Neuron (in vitro differentiated cells): ENCODE measurements at regions not wholly inside any gene's neighbourhood (a gene's known extent, or its start where the extent isn't known, plus 50 kb on each side); places are given as distances from the start of the nearest gene placed in this dataset.

Experiments
- H2AFZ ChIP-seq: one replicate; pipeline ENCODE4 v1.6.1; 2013; ENCODE audit warnings: low read depth, mild to moderate bottlenecking, inconsistent platforms, low read length, moderate library complexity
- H3K27me3 ChIP-seq: one replicate; pipeline ENCODE4 v1.6.1; 2013; ENCODE audit warnings: low read length; ENCODE audit not compliant: insufficient read depth
- H3K36me3 ChIP-seq: one replicate; pipeline ENCODE4 v1.6.1; 2013; ENCODE audit warnings: low read length; ENCODE audit not compliant: insufficient read depth
- H3K4me1 ChIP-seq: one replicate; pipeline ENCODE4 v1.6.1; 2013; ENCODE audit warnings: low read length; ENCODE audit not compliant: insufficient read depth
- H3K4me3 ChIP-seq: 2 replicates; pipeline ENCODE4 v1.5.1; 2013; ENCODE audit warnings: mild to moderate bottlenecking, low read length, moderate library complexity
- H3K9me3 ChIP-seq: one replicate; pipeline ENCODE4 v1.6.1; 2013; ENCODE audit warnings: low read length

DNA sequence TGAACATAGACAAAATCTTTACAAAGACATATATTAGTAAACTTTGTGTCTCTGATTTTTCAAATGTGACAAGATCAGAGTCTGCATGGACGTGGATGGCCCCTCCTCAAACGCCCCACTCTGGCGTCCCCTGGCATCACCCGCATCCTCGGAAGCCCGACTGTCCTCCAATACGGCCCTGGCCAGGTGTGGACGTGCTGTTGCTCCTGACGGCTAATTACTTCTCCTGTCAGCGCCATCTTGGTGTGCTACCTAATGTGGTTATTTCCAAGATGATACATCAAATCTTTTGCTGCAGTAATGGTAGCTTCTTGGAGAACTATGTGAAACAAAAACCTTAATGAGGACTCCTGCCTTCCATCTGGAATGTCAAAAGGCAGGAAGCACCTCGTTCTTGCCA, 747.4 kb upstream of the SALL3 start:
- no peak overlapping the region for H2AFZ ChIP-seq
- no peaks in the 10 kb centered on the region for H3K4me1 ChIP-seq
- H3K4me3 ChIP-seq: no peak overlapping the region
- H3K27me3 ChIP-seq: peaks cover 20% of the 10 kb centered on the region
- H3K9me3 ChIP-seq: no peaks in the 10 kb centered on the region
- H3K36me3 ChIP-seq: no peaks in the 10 kb centered on the region

DNA sequence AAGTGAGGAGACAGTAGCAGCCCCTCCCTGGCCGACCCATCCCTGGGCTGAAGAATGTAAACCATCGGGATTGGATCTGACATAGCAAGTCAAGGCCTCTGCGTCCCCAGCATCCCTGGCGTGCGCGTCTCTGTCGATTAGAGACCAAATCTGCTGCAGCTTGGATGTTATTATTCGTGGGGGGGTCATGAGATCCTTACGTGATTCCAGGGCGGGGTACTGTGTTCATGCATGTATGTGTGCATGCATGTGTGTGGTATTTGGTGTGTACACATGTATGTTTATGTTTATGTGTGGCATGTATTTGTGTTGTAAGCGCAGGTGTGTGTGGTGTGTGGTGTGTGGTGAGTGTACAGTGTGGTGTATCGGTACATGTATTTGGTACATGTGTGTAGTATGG, 741.8 kb upstream of the SALL3 start:
- H2AFZ ChIP-seq: no peak overlapping the region
- no peaks in the 10 kb centered on the region for H3K9me3 ChIP-seq
- no peaks in the 10 kb centered on the region for H3K36me3 ChIP-seq
- H3K4me1 ChIP-seq: peaks cover 15% of the 10 kb centered on the region
- H3K27me3 ChIP-seq: peaks cover under 1% of the 10 kb centered on the region
- H3K4me3 ChIP-seq: no peak overlapping the region

DNA sequence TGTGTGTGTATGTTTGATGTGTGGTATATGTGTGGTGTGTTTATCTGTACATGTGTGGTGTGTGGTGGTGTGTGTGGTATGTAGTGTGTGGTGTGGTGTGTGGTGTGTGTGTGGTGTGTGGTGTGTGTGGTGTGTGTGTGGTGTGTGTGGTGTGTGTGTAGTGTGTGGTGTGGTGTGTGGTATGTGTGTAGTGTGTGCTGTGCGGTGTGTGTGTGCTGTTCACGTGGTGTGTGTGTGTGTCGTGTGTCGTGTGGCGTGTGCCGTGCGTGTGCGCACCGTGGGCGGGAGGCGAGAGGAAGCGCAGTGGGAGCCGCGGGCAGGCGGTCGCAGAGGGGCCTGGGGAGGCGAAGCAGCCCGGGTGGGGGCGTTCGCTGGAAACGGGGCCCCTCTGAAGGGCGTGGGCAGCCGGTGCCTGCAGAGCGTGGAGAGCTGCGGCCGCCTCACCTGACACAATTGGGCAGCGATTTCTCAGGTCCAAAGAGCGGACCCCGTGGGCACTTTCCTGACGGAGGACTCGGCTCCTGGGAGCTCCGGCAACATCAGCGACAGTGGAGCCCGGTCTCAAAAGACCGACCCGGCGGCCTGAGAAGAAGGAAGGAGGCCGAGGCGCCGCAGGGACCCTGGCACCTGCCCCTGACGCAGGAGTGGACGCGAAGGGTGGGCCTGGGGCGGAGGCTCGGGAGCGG, 741.1 kb upstream of the SALL3 start:
- Histone ChIP-seq H3K27me3 (no peaks in the 10 kb centered on the region), H3K9me3 (no peaks in the 10 kb centered on the region), H3K36me3 (no peaks in the 10 kb centered on the region), H2AFZ (no peak overlapping the region), H3K4me3 (no peak overlapping the region), H3K4me1 (peaks cover 15% of the 10 kb centered on the region)

DNA sequence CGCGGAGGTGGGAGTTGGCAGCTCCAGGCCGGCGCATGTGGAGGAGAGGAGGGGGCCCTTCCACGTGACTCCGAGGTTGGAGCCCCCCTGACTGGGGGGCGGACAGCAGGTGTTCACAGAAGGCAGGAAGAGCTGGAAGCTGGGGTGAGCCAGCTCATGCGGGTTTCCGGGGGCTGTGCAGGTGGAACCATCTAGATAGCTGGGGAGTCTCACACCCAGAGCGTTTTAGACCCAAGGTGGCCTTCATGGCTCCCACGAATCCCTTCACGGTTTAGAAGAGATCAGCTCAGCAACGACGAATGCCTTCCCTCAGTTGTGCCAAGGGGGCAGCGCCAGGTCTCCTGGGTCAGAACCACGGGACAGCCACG, 740.5 kb upstream of the SALL3 start:
- Histone ChIP-seq H3K27me3 (no peaks in the 10 kb centered on the region), H3K4me1 (peaks cover 15% of the 10 kb centered on the region), H3K36me3 (no peaks in the 10 kb centered on the region), H3K9me3 (no peaks in the 10 kb centered on the region), H3K4me3 (no peak overlapping the region), H2AFZ (no peak overlapping the region)

DNA sequence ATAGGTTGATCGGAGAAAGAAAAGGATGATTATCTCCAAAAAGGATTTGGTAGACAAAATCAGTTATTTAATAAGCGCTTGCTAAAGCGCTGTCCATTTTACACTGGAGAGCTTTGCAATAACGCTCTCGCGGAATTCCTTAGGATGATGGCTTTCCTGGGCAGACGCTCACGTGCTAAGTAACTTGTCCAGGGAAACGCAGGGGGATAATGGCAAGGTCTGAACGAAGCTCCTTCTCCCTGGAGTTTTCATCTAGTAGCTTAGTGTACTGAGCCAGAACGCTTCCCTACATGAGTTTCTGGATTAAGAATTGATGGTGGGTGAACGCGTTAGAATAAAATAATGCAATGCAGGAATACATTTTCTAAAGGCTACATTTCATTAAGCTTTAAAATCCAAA, 739.5 kb upstream of the SALL3 start:
- Histone ChIP-seq H3K9me3 (no peaks in the 10 kb centered on the region), H3K36me3 (no peaks in the 10 kb centered on the region), H3K4me3 (no peak overlapping the region), H3K4me1 (peaks cover 15% of the 10 kb centered on the region), H3K27me3 (no peaks in the 10 kb centered on the region), H2AFZ (no peak overlapping the region)

DNA sequence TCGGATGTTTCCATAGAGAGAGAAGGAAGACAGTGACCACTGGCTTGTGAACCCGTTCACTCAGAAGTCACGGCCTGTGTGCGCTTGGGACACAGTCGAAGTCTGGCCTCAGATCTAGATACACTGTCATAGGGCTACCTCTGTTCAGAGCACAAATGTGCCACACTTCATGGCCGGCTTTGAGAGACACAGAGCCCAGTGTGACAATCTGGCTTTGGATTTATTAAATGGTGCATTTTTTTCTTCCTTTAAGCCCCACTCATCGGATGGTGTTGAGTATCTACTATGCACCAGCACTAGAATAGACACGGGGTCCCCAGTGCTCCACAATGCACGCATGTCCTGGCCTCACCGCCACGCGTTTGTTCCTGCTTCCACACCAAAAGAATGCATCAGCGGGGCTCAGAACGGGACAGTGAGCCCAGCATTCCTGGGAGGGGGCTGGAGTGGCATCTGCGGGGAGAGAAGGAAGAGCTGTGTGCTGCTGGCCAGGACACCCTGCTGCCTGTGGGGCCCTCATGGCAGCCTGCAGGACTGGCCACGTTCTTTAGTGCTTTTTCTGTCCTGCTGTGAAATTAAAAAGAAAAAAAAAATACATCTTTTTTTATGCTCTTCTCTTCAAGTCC, 738.9 kb upstream of the SALL3 start:
- Histone ChIP-seq H2AFZ (no peak overlapping the region), H3K36me3 (no peaks in the 10 kb centered on the region), H3K4me1 (peaks cover 15% of the 10 kb centered on the region), H3K4me3 (no peak overlapping the region), H3K27me3 (peaks cover 4% of the 10 kb centered on the region), H3K9me3 (no peaks in the 10 kb centered on the region)

DNA sequence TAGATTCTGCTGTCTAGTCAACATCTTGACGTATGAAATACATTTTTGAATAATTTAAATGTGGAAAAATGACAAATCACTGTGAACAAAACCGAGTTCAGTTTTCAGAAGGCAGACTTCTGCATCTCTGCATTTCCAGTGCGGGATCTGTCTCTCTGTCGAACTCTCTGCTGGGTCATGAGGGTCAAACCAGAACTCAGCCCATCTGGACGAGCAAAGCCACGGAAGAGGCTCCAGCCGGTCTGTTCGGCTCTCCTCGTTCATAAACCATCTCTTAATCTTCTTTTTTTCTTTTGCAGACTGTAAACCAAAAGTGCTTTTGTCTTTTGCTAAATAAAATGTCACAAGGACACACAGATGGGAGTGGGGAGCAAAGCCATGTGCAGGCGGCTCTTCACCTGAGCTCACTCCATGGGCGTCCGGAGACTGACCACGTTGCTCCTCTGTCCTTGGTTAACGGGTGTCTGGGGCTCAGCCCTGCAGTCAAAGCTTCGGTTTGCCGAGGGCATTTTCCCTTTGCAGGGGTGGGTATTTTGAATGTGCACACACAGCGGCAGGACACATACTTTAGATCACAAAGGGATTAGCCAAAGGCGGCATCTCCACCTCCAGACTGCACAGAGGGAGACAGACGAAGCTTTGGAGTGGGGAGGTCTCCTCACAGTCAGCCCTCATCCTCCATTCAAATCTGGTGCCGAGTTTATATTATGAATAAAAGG, 737.9 kb upstream of the SALL3 start:
- no peak overlapping the region for H3K4me3 ChIP-seq
- H3K9me3 ChIP-seq: no peaks in the 10 kb centered on the region
- H3K36me3 ChIP-seq: no peaks in the 10 kb centered on the region
- peaks cover 5% of the 10 kb centered on the region for H3K27me3 ChIP-seq
- peaks cover 15% of the 10 kb centered on the region for H3K4me1 ChIP-seq
- no peak overlapping the region for H2AFZ ChIP-seq

DNA sequence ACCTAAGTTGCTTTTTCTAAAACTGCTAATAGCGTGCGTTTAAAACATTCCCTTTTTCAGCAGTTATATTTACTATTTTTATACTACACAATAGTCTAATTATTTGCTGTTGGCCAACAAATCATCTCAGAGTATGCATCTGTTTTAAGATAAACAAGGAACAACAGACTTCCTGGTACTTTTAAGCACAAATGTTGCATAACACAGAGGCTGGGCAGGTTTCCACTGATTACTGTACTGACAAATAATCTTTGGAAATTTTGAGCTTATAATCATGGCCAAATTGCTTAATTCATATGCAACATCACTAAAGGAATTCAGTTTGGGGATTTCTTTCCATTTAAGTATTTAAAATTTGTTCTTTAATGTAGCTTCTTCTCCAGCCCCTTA, 737.4 kb upstream of the SALL3 start:
- H3K4me3 ChIP-seq: no peak overlapping the region
- H3K4me1 ChIP-seq: peaks cover 18% of the 10 kb centered on the region
- H3K36me3 ChIP-seq: no peaks in the 10 kb centered on the region
- peaks cover 5% of the 10 kb centered on the region for H3K27me3 ChIP-seq
- no peaks in the 10 kb centered on the region for H3K9me3 ChIP-seq
- no peak overlapping the region for H2AFZ ChIP-seq

DNA sequence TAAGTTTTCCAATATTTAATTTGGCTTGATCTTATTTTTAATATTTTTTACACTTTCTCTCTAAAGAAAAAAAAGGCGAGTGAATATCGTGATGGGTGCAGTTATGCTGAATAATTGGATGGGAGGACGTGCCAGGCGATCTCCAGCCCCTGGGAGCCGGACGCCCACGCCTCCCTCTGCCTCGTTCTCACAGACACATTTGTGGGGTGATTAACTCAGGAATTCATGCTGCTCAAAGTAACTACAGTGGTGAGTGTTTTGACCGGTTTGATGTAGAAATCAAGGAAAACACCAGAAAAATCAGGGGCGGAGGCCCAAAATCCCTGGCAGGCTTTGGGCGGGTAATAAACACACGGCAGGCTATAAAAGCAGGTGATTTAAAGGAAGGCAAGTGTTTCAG, 736.8 kb upstream of the SALL3 start:
- Histone ChIP-seq H3K36me3 (no peaks in the 10 kb centered on the region), H3K9me3 (no peaks in the 10 kb centered on the region), H3K4me3 (no peak overlapping the region), H3K27me3 (peaks cover 5% of the 10 kb centered on the region), H2AFZ (no peak overlapping the region), H3K4me1 (peaks cover 24% of the 10 kb centered on the region)

DNA sequence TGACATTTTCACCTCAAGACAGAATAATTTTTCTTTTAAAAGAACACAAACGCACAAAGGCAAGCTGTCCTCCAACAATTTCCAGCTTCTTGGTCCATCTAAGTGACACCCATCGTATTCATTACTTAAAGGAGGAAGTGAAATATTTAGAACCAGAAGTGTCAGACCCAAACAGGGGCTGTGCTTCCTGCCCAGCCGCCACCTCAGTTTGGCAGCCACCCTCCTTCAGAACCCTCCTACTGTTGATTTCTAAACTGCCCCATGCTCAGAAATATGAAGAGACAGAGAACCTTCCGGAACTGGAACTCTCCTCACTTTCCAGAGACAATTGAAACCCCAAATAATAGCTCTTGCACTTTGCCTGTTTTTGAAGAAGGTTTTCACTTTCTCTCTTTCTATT, 734.8 kb upstream of the SALL3 start:
- peaks cover 30% of the 10 kb centered on the region for H3K4me1 ChIP-seq
- H3K4me3 ChIP-seq: no peak overlapping the region
- H3K27me3 ChIP-seq: peaks cover 5% of the 10 kb centered on the region

DNA sequence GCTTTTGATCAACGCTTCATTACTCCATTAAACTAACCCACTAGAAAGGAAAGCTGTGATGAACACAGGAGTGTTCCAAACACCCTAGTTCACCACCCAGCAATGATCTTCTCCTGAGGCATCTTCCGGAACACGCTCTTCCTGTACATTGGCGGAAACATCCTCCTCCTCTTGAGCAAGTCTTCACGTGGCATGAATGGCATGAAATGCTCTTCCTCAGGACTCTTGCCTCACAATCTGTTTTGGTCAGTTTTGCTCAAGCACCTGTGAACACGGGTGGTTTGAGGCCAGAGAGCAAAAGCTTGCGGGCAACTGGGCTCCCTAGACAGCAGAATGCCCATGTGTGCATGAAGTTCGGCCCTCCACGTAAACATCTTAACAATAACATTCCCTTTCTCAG, 734.2 kb upstream of the SALL3 start:
- peaks cover 29% of the 10 kb centered on the region for H3K4me1 ChIP-seq
- H3K27me3 ChIP-seq: peaks cover 5% of the 10 kb centered on the region
- H3K4me3 ChIP-seq: no peak overlapping the region
- H3K9me3 ChIP-seq: no peaks in the 10 kb centered on the region
- no peaks in the 10 kb centered on the region for H3K36me3 ChIP-seq
- no peak overlapping the region for H2AFZ ChIP-seq

More for the DNA sequence above, 734.8 kb upstream of the SALL3 start:
- Histone ChIP-seq H3K36me3 (no peaks in the 10 kb centered on the region), H3K9me3 (no peaks in the 10 kb centered on the region), H2AFZ (no peak overlapping the region)

DNA sequence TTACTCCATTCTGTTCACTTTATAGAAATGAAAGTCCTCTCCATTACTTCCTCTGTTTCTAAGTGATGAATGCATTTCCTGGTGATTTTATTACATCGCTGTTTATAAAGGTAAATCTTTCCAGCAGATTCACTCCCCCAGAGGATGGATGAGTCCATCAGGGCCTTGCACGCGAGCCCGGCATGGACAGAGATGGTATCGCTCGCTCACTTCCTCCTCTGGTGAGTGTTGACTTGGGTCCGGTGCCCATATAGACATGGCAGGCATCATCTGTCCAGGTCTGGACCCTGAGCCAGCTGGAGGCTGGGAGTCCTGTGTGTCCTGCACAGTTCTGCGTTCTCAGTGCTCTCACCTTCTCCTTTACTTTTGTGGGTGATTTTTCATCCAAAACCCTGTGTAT, 733.6 kb upstream of the SALL3 start:
- Histone ChIP-seq H3K27me3 (peaks cover 5% of the 10 kb centered on the region), H2AFZ (no peak overlapping the region), H3K4me1 (peaks cover 23% of the 10 kb centered on the region), H3K4me3 (no peak overlapping the region), H3K36me3 (no peaks in the 10 kb centered on the region), H3K9me3 (no peaks in the 10 kb centered on the region)

DNA sequence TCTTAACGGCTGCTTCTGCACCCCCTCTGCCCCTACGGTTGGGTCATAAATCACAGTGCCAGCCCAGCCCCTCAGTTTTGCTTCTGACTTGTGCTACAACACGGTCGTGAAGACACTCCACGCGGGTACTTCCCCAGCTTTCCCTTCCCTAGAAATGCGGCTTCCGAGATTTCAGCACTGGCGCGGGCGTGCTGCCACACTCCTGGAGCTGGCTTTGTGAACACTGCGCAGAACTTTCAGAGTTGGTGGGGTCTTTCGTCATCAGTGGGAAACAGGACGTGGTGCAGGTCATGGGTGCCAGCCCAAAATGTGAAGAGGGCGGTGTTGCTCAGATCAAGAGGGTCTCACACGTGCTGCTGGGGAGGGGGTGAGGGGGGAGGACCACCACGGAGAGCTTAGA, 733.0 kb upstream of the SALL3 start:
- H3K4me1 ChIP-seq: peaks cover 19% of the 10 kb centered on the region
- H3K4me3 ChIP-seq: no peak overlapping the region
- H3K27me3 ChIP-seq: peaks cover 5% of the 10 kb centered on the region
- H3K9me3 ChIP-seq: no peaks in the 10 kb centered on the region
- H2AFZ ChIP-seq: no peak overlapping the region
- H3K36me3 ChIP-seq: no peaks in the 10 kb centered on the region
